PC-3 (cell line): ENCODE measurements at regions not wholly inside any gene's neighbourhood (a gene's known extent, or its start where the extent isn't known, plus 50 kb on each side); places are given as distances from the start of the nearest gene placed in this dataset.

ENCODE experiments used
- ATAC-seq: fragments of 200-7000 bp; cut with Tn5 transposase; 2 replicates; pipeline ENCODE4 v1.9.1; 2020; ENCODE audit warnings: mild to moderate bottlenecking, moderate library complexity
- BruUV-seq: library from RNA; stranded (reverse); fragments of 400-500 nt; replicated peaks from 2 replicates; lab custom pipeline; 2021; lab: Mats Ljungman, UMichigan
- CTCF ChIA-PET: fragments of 300-600 bp; sonication (Branson Sonifier 250); formaldehyde crosslinking; loops from one replicate; lab custom pipeline; 2022; ENCODE audit warnings: antibody characterized with exemption; lab: Charles Lee
- POLR2A ChIA-PET: fragments of 300-600 bp; sonication (Branson Sonifier 250); formaldehyde crosslinking; loops from one replicate; lab custom pipeline; 2022; ENCODE audit warnings: antibody characterized with exemption; ENCODE audit not compliant: unreplicated experiment; lab: Charles Lee
- DNase-seq: peaks from one replicate; pipeline ENCODE4 v3.0.0-alpha.2; 2015
- H2AFZ ChIP-seq: fragments of 300-600 bp; sonication (generic); 2 replicates; pipeline ENCODE4 v1.6.0; 2016; ENCODE audit warnings: antibody characterized with exemption, low read length
- H3F3A ChIP-seq: fragments of 300-600 bp; sonication (generic); one replicate; pipeline ENCODE4 v1.6.0; 2017; ENCODE audit warnings: antibody characterized with exemption, low read length, control low read depth, mild to moderate bottlenecking; ENCODE audit not compliant: unreplicated experiment
- H3K27ac ChIP-seq: fragments of 300-600 bp; sonication (generic); 2 replicates; pipeline ENCODE4 v1.5.1; 2016; ENCODE audit warnings: mild to moderate bottlenecking, low read length
- H3K27me3 ChIP-seq: fragments of 300-600 bp; sonication (generic); 2 replicates; pipeline ENCODE4 v1.6.1; 2016; ENCODE audit warnings: low read length, mixed read lengths
- H3K36me3 ChIP-seq: fragments of 300-600 bp; sonication (generic); 2 replicates; pipeline ENCODE4 v1.6.1; 2016; ENCODE audit warnings: low read depth, mixed run types, low read length, mixed read lengths
- H3K4me1 ChIP-seq: fragments of 300-600 bp; sonication (generic); 2 replicates; pipeline ENCODE4 v1.5.1; 2016; ENCODE audit warnings: low read length; ENCODE audit not compliant: insufficient read depth
- H3K4me2 ChIP-seq: fragments of 300-600 bp; sonication (generic); 2 replicates; pipeline ENCODE4 v1.6.0; 2016; ENCODE audit warnings: low read length
- H3K4me3 ChIP-seq: fragments of 300-600 bp; sonication (generic); 2 replicates; pipeline ENCODE4 v1.5.1; 2016; ENCODE audit warnings: mild to moderate bottlenecking, low read length, mixed read lengths
- H3K79me2 ChIP-seq: fragments of 300-600 bp; sonication (generic); 2 replicates; pipeline ENCODE4 v1.6.1; 2017; ENCODE audit warnings: low read length, mixed read lengths
- H3K9ac ChIP-seq: fragments of 300-600 bp; sonication (generic); 2 replicates; pipeline ENCODE4 v1.6.0; 2016; ENCODE audit warnings: mild to moderate bottlenecking, low read length
- H3K9me2 ChIP-seq: fragments of 300-600 bp; sonication (generic); replicated peaks from 2 replicates; pipeline ENCODE4 v1.6.1; 2016; ENCODE audit warnings: mixed run types, low read length, mixed read lengths
- H3K9me3 ChIP-seq: fragments of 300-600 bp; sonication (generic); 2 replicates; pipeline ENCODE4 v1.6.1; 2016; ENCODE audit warnings: low read length, mixed read lengths
- H4K20me1 ChIP-seq: fragments of 300-600 bp; sonication (generic); 2 replicates; pipeline ENCODE4 v1.6.1; 2016; ENCODE audit warnings: low read length, mixed read lengths
- EZH2 ChIP-seq: fragments of 300-600 bp; sonication (generic); IDR thresholded peaks from one replicate; pipeline ENCODE4 v1.6.1; 2017; ENCODE audit warnings: antibody characterized with exemption, mild to moderate bottlenecking, low read length; ENCODE audit not compliant: unreplicated experiment
- EZH2phosphoT487 ChIP-seq: fragments of 300-600 bp; sonication (generic); IDR thresholded peaks from 2 replicates; pipeline ENCODE4 v1.6.1; 2018; ENCODE audit warnings: mild to moderate bottlenecking, antibody characterized with exemption, low read length, borderline replicate concordance
- intact Hi-C: fragments of 100-400 bp; cut with micrococcal nuclease; formaldehyde crosslinking; loops from 2 replicates; pipeline ENCODE4 v1.9.0; 2023
- TF ChIP-seq, protein P1 (sequence below): fragments of 300-600 bp; sonication (generic); conservative IDR thresholded peaks from 2 replicates; pipeline ENCODE4 v1.5.1; 2017; ENCODE audit warnings: antibody characterized with exemption, low read depth, mild to moderate bottlenecking, low read length

DNA sequence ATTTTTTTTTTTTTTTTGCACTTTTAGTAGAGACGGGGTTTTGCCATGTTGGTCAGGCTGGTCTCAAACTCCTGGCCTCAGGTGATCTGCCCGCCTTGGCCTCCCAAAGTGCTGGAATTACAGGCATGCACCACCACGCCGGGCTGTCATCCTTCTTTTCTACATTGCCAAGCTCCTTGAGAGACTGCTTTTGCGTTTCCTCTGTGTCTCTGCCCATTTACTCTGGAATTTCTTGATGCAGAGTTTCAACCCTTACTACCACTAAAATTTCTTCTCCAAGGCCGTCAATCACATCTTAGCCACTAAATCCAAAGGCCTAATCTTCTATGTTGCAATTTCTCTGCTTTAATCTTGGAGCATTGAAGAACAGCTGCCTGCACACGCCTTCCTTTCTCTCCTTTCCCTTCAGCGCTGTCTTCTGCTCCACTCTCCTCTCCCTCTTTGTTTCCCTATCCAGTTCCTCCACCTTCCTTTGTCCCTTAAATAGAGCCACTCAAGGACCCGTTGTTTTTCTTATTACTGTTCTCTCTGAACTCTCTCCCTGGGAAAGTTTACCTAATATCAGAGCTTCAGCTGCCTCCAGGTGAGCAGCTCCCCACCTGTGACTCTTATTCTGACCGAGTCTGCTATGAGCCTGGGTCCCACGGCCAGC, 98.8 kb downstream of the SLC35B3 start:
- TF ChIP-seq, protein P1, sequence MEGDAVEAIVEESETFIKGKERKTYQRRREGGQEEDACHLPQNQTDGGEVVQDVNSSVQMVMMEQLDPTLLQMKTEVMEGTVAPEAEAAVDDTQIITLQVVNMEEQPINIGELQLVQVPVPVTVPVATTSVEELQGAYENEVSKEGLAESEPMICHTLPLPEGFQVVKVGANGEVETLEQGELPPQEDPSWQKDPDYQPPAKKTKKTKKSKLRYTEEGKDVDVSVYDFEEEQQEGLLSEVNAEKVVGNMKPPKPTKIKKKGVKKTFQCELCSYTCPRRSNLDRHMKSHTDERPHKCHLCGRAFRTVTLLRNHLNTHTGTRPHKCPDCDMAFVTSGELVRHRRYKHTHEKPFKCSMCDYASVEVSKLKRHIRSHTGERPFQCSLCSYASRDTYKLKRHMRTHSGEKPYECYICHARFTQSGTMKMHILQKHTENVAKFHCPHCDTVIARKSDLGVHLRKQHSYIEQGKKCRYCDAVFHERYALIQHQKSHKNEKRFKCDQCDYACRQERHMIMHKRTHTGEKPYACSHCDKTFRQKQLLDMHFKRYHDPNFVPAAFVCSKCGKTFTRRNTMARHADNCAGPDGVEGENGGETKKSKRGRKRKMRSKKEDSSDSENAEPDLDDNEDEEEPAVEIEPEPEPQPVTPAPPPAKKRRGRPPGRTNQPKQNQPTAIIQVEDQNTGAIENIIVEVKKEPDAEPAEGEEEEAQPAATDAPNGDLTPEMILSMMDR, result no peak
- TF ChIP-seq EZH2 (no peak), EZH2phosphoT487 (no peak)
- CTCF ChIA-PET, result no interaction called here

DNA sequence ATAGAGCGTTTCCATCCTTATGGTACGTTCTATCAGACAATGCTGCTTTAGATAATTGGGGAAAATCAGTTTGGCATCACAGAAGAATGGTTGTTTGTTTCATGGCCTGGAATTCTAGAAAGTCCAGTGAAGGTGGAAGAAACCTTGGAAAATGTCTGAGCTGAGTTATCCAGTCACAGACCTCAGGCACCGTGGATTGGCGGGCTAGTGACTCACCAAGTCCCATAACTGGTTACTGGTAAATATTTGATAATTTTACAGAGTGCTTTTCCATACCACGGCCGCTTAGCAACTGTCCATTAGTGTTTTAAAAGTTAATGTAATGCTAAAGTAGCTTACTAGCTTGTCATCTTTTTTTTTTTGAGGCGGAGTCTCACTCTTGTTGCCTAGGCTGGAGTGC, 99.4 kb downstream of the SLC35B3 start:
- CTCF ChIA-PET, result no interaction called here

More for the DNA sequence above, 98.8 kb downstream of the SLC35B3 start:
- intact Hi-C loops, result no loop called here
- Histone ChIP-seq H3K36me3 (no peaks in the 10 kb centered on the region), H3K4me3 (no peak overlapping the region), H3K9ac (no peak overlapping the region), H3K27me3 (peaks cover 10% of the 10 kb centered on the region; the same call in 1 of the 2 replicates), H3F3A (no peaks in the 10 kb centered on the region), H3K4me1 (no peaks in the 10 kb centered on the region), H3K79me2 (no peaks in the 10 kb centered on the region), H3K9me3 (no peaks in the 10 kb centered on the region), H3K27ac (no peak overlapping the region), H3K9me2 (no peaks in the 10 kb centered on the region), H3K4me2 (no peak overlapping the region), H2AFZ (no peak overlapping the region), H4K20me1 (no peaks in the 10 kb centered on the region)
- POLR2A ChIA-PET, result no interaction called here
- no peak for ATAC-seq
- no peak for DNase-seq
- BruUV-seq, result no TSS peak

GRCh38 chr6:8335381-8335780, 100.0 kb downstream of the SLC35B3 start:
- Histone ChIP-seq H4K20me1 (no peaks in the 10 kb centered on the region), H3K4me1 (no peaks in the 10 kb centered on the region), H3K27ac (no peak overlapping the region), H2AFZ (no peak overlapping the region), H3K27me3 (peaks cover 14% of the 10 kb centered on the region; the same call in 1 of the 2 replicates), H3K79me2 (no peaks in the 10 kb centered on the region), H3K9me2 (no peaks in the 10 kb centered on the region), H3K4me3 (no peak overlapping the region), H3K9me3 (no peaks in the 10 kb centered on the region), H3K36me3 (no peaks in the 10 kb centered on the region), H3K4me2 (no peak overlapping the region), H3K9ac (no peak overlapping the region), H3F3A (no peaks in the 10 kb centered on the region)
- TF ChIP-seq EZH2phosphoT487 (no peak), EZH2 (no peak)
- TF ChIP-seq, protein P1, result no peak
- ChIA-PET CTCF (no interaction called here), POLR2A (no interaction called here)
- BruUV-seq, result no TSS peak
- DNase-seq (no peak), ATAC-seq (no peak)
- intact Hi-C loops, result no loop called here

More for the DNA sequence above, 99.4 kb downstream of the SLC35B3 start:
- peaks cover 10% of the 10 kb centered on the region; the same call in 1 of the 2 replicates for H3K27me3 ChIP-seq
- H3K36me3 ChIP-seq, result no peaks in the 10 kb centered on the region
- TF ChIP-seq EZH2phosphoT487, result no peak
- TF ChIP-seq EZH2, result no peak
- TF ChIP-seq, protein P1, result no peak
- no peak overlapping the region for H3K9ac ChIP-seq
- no peaks in the 10 kb centered on the region for H3K4me1 ChIP-seq
- H3K79me2 ChIP-seq, result no peaks in the 10 kb centered on the region
- BruUV-seq, result no TSS peak
- intact Hi-C loops, result no loop called here
- peak; percentile 39 for DNase-seq
- H2AFZ ChIP-seq, result no peak overlapping the region
- ATAC-seq, result no peak
- H3K4me3 ChIP-seq, result no peak overlapping the region
- no peaks in the 10 kb centered on the region for H3F3A ChIP-seq
- H3K9me2 ChIP-seq, result no peaks in the 10 kb centered on the region
- no peak overlapping the region for H3K27ac ChIP-seq
- no peaks in the 10 kb centered on the region for H4K20me1 ChIP-seq
- H3K4me2 ChIP-seq, result no peak overlapping the region
- H3K9me3 ChIP-seq, result no peaks in the 10 kb centered on the region
- POLR2A ChIA-PET, result no interaction called here
